Femur (tissue), 1 donor: ENCODE measurements at regions not wholly inside any gene's neighbourhood (a gene's known extent, or its start where the extent isn't known, plus 50 kb on each side); places are given as distances from the start of the nearest gene placed in this dataset.

ENCODE experiments used
- DNase-seq: peaks from one replicate; pipeline ENCODE4 v3.0.0-alpha.2; 2017

DNA sequence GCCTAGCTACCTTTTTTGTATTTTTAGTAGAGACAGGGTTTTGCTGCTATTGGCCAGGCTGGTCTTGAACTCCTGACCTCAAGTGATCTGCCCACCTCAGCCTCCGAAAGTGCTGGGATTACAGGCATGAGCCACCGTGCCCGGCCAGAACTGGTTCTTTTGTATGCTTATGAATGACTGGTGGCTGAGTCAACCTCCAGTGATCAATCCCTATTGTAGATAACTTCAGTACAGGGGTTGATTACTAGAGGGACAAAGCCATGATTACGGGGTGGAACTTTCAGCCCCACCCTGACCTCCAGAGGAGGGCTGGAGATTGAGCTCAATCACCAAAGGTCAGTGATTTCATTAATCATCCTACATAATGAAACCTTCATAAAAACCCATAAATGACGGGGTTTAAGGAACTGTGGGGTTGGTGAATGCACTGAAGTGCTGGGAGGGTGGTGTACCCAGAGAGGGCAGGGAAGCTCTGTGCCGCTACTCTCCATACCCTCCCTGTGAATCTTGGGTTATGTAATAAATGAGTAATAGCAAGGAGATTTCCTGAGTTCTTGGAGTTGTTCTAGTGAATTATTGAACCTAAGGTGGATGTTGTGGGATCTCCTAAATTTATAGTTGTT, 281.8 kb upstream of the CXCR4 start:
- DNase-seq = no peak

DNA sequence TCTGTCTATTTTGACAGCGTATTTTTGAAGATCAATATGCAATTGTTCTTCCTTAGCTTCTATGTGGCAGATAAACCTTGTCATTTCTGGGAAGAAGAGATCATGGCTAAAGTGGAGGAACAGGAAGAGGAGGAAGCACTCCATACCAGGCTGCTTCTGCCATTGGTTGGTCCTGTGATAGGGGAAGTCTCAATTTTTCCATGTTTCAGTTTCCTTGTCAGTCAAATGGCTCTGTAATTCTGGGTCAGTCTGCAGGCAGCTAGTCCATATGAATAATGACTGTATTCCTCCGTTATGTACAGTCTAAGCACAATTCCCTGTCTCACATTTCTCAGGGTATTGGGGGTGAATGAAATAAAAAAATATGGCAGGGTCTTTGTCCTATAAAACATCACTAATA, 277.6 kb upstream of the CXCR4 start:
- DNase-seq = no peak

DNA sequence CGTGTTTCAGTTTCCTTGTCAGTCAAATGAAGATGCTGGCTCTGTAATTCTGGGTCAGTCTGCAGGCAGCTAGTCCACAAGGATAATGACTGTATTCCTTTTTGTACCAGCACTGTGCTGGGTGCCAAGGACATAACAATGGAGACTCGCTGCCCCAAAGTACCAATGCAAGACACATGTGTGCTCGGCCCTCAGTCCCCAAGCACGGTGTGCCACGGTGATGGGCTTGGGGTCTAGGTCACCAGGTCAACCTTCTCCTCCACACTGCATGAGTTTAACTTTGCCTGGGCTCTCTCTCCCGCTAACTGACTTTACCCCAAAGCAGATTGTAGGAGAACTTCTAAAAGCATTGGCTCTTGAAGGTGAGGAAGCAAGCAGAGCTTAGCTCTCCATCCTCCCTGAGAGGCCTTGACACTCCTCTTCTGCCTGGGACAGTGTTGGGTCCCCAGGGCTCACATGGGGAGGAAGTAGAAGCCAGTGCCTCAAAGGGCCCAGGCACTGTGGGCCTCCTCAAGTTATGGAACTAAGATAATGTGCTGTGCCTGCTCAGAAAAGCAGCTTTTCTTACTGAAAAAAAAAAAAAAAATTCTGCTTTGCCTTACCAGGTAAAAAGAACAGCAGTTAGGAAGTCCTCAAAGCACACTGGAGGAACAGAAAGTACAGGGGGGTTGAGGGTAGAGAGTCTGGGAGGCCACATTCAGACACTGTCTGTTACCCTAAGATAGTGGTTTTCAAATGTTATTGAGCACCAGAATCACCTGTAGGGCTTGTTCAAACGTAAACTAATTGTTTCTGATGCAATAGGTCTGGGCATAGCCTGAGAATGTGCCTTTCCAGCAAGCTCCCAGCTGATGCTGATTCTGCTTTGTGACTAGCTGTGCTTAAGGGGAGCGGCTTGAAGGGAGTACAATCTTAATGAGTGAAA, 276.4 kb upstream of the CXCR4 start:
- no peak for DNase-seq

DNA sequence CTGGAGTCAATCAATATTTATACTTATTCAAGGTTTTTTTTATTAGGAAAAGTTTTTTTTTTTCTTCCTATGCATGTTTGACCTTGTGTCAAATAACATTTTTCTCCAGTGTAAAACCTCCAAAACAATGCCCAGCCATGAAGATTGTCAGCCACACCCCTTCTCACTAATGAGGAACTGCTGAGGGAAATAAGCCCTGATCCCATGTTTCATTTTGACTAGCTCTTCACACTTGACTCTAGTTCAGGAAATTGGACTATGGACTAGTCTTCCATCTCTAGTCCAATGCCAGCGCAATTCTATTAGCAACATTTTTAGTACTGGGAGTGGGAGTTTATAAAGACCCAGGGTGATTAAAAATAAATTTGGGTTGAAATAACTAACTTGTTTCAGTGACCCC, 275.6 kb upstream of the CXCR4 start:
- no peak for DNase-seq

DNA sequence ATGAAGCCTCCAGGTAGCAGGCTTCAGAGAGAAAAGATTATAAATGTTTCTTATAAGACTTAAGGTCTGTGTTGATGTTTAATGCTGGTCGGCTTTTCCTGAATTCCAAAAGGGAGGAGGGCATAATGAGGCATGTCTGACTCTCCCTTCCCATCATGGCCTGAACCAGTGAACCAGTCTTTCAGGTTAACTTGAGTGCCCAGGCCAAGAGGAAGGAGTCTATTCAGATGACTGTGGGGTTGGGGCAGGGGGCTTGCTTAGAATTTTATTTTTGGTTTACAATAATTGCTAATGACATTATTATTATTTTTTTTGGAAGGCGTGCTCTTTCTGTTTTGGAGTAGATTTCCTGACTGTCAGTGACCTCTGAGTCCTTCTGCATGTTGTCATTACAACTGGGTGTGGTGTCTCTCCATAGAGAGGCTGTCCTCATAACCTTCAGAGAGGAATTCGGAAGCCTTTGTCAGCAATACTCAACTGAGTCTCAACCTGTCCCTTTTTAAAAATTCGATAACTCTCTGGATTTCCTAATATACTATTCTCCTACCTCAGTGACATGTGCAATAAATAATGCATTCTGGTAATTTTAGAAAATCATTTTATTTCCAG, 275.1 kb upstream of the CXCR4 start:
- DNase-seq = no peak

DNA sequence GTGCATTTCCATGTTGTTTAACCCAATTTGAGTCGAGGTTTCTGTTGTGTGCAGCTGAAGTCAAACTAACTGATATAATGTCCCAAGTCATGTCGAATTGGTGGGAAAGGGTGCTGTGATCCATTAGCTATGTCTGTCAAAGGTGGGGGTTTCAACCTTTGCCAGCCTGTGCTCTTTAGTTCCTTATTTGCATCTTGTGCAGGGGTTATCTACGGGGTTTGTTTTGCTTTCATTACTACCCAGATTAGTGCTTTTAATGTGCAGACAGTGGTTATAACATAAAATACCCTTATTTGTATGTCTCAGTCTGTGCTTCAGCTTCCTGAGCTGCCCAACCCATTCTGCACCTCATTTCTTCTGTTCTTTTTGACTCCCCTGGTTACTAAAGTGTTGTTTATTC, 271.9 kb upstream of the CXCR4 start:
- no peak for DNase-seq

DNA sequence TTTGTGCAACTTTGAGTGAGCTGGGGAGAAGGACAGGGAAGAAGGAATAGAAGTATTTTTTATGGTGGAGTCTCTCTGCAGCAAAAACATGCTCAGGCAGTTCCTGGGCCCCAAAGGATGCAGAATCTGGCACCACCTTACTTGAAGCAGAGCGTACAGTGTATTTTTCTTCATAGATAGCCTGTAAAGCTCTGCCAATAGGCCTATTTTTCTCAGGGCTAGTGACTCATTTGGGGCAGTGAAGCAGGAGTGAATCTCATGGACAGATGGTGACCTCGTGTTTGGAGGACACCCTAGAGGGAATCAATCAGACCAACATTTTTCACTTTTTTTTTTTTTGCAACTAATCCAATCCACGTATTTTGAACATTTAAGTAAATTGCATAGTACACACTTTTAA, 268.1 kb upstream of the CXCR4 start:
- peak; percentile 37 for DNase-seq

DNA sequence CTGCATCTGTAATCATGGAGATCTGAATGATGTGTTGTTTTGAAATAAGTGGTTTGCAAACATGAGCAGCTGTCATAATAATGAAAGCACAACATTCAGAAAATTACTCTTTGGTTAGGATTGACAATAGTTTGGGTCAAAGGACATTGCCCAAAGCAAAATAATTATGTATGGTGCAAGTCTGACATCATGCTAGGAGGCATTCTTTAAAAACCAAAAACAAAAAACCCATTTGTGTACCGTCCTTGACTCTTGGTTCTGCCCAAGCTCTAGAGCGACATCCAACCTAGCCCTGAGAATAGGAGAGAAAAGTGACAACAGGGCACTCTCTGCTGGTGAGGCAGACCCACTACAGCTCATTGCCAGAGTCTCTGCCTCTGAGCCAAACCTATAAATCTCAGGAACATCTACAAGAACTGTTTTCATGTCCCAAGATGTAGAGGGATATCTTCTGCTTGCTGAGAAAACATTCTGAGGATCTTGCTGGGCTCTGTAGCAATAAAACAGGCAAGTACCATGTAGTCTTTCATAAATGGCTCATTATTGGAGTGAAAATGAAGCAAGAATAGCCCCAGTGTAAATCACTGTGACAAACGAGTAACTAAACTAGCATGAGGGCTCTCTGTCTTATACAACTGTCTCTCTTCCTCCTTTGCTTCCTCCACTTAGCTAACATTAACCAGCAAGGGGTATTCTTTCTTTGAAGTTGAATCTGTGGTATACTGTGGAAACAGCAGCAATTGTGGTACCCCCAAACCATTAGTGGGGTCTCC, 266.8 kb upstream of the CXCR4 start:
- no peak for DNase-seq

DNA sequence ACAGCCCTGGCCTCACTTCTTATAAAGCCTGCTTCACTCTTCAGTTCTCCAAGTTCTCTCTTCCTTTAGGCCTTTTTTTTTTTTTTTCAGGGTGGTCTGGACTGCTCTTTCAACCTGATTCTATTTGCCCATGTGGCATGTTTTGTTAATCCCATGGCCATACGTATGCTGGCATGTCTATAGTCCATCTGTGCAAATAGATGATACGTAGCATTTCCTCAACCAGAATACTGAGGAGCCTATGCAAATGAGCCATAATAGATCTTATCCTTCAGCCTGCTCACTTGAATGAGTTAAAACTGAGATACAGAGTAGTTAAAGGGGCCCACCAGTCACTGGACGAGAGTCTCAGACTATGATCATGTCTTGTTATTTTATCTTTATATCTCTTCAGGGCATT, 265.2 kb upstream of the CXCR4 start:
- no peak for DNase-seq

DNA sequence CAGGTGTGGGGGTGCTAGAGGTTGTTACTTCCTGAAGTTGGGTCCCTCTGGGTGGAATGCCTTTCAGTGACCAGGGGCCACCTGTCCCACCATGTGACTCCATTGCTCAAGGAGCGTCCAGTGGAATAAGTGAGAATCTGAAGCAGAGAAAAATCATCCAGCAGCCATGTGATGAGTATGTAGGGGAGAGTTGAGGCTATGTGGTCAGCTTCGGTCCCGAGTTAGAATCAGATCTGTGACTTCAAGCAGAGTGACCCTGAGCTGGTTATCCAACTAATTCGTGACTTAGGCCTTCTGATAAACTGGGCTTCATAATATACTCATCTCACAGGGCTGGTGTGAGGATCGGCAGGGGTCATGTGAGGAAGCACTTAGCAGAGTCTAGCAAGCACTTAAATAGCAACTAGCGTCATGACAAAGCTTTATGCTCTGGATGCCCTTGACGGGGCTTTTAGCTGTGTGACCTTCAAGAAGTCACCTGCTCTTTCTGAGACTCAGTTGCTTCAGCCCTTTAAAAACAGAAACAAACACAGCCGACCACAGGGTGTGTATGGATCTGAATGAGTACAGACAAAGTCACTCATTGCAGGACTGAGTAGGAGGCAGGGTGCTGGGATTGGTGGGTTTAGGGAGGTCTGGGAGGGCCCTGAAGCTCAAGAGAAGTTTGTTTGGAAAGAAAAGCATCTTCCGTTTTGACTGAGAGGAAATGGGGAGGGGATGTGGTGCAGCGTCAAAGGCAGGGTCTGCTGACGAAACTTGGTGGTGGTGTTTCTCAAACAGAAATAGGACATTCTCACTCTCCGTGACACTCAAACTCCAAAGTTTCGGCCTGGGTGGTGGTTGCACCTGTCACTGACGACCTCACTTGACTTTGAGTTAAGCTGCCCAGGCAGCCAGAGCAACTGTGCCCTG, 264.0 kb upstream of the CXCR4 start:
- peak; percentile 42 for DNase-seq

DNA sequence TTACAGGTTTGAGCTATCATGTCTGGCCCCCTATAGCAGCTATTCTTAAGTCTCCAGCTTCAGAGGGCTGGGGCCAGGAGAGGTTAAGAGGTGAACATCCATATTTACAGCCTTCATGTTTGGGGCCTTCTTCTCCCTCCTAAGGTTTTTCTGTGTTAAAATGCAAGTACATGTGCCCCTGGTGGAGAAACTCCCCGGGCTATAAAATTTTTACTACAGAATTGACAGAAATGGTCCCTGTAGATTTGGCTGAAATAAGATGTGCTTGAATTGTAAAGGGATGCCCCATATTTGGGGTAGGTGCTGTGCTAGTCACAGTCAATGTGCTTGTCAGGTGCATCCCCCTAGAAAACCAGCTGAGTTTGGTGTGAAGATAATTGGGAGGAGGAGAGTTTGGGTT, 263.3 kb upstream of the CXCR4 start:
- DNase-seq = no peak

DNA sequence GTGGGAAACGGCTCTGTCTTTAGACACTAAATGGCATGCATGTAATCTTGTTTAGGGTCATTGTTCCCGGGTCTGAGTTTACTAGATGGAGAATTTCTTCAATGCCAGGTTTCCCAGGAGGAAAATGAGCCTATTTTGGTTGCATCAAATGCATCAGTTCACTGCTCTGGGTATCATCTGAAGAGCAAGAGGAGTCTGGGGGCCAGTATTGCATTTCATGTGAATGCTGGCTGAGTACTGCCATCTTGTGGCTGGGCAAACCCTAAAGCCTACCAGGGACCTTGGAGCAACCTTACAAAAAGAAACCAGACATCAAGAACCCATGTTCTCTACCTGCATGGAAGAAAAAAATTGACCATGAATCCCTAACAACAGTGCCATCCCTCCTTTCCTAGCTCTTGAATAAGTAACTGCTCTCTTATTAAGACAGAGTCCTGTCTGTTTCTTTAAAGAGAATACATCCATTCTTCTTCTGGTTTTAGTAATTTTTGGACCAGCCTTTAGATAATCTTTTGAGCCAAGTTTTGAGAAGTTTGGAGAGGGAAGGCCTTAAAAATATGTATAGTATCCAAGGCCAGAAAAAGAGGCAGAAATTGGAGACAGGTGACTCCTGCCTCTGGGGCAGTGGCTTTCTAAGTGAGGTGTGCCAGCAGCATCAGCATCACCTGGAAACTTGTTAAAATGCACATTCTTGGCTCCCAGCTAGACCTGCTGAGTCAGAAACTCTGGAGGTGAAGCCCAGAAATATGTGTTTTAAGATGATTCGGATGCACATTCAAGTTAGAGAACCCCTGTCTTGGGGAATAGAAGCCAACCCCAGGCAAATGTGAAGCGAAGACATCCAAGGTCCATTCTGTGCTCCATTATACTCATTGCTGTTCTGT, 261.0 kb upstream of the CXCR4 start:
- peak; percentile 51 for DNase-seq

DNA sequence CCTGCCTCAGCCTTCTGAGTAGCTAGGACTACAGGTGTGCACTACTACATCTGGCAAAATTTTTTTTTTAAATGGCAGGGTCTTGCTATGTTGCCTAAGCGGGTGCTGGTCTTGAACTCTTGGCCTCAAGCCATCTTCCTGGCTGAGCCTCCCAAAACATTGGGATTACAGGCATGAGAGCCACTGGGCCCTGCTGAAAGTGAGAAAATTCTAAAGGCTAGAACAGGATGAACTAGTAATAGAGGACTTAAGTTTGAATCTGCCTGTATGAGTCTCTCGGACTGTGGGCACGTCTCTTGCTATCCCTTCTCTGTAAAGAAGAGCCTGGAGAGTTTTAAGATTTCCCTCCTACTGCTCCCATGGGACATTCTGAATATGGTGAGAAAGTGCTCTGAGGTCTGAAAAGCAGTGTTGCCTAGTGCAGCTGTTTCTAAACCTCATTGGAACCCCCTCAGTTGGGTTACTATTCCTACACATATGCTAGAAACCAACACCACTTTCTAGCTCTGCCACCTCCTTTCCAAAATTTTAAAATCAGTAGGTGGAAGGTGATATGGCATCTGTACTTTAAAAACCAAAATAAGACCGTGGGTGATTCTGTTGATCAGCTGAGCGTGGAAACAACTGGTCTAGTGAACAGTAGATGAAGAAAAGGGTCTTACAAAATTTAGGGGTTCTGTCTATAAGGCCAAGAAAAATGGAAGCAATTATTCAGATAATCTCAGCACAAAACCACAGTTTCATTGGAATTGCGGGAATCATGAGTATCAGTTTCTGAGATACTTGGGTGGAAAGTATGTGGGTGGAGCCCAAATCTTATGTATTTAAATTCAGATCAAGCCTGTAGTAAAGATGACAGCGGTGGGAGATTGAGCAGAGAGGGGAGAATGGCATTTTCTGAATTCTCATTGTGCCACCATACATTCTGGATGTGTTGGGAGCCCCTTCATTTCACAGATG, 259.8 kb upstream of the CXCR4 start:
- DNase-seq = no peak

DNA sequence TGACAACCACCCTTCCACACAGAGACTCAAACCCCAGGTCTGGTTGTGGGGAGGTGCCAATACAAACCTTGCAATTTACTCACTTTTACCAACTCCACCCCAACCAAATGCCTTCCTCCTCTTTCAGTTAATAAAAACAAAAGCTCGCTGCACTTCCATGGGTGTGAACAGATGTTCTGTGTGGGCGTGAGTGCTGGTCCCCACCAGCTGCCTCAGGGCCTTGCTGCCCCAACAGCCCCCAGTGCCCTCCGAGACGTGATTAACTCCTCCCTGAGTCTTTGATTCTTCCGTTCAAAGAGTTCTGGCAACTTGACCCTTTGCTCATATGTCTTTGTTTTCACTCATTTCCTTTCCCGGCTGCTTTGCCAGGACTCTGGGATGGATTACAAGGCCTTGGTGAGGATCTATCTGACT, 258.9 kb upstream of the CXCR4 start:
- DNase-seq = peak; percentile 33

DNA sequence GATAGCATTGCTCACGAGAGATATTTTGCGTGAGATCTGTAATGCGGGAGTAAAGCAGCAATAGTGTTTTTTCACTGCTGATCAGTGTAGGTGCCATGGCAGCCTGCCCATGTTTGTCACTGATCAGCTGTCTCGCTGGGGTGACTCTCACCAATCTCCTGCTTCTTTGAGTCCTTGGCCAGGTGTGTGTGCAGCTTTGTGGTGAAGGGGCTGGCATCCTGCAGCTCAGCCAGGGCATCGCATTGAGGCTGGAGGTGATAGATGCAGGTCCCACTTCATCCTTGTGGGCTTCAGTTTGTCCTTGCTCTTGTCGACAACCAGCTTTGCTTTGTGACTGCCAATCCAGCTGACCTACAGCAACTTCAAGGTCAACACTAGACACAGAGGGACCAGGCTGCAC, 258.3 kb upstream of the CXCR4 start:
- DNase-seq = no peak

DNA sequence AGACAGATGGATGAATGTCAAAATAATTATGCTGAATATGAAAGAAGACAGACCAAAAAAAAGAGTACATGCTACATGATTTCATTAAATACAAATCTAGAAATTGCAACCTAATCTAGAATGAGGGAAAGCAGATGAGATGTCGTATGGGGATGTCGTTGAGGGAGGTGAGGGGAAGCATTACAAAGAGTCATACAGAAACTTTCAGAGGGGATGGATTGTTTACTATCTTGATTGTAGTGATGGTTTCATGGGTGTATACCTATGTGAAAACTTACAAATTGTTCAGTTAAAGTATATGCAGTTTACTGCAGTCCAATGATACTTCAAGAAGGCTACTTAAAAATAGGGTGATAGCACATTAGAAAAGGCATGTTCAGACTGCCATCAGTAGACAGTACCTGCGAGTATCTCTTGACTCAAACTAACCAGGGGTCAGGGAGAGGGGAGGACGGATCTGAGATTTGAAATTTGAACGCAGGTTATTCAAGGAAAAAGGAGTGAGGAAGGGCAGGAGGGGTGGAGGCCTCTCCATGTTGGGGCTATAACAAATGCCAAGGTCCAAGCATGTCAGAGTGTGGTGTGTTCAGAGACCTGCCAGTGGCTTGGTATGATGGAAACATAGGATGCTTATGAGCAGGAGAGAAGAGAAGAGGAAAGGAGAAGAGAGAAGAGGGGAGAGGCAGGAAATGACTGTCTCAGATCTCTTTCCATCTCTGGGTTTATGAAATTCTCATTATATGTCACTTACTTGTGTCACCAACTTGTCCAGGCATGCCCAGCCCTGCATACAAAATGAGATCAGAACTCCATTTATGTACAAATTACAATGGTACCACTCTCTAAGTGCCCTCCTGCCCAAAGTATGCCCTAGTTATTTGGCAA, 257.3 kb upstream of the CXCR4 start:
- no peak for DNase-seq

DNA sequence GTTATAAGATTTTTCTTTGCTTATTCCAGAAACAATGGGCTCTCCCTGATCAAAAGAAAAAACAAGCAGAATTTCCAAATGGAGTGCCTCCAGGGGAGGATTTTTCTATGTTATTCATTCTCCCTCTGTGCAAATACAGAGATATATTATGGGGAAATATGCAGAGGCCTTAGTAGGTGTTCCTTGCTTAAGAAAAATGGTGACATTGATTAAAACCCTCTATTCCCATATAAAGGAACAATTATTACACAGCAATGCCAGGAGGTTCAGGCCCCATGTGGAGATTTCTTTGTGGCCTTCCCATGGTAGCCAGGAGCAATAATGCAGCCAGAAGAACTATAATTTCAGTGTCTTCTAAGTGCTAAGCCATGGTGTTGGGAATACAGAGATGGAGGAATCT, 255.9 kb upstream of the CXCR4 start:
- no peak for DNase-seq

DNA sequence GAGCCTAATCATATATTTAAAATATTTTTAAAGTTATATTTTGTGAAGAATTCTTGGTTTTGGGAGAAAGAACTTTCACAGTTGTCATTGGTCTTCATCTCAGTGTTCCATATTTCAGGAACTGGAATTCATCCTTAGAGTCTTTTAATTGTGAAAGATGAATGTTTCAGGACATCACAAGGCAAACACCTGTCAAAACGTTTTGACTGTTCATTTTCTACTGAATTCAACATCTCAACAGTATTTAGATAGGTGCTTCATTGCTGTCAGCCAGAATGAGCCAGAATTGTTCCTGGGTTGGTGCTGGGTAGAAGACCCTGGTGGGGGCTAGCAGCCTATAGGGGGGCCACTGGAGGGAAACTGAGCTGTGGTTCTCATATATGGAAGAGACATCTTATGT, 255.1 kb upstream of the CXCR4 start:
- no peak for DNase-seq

DNA sequence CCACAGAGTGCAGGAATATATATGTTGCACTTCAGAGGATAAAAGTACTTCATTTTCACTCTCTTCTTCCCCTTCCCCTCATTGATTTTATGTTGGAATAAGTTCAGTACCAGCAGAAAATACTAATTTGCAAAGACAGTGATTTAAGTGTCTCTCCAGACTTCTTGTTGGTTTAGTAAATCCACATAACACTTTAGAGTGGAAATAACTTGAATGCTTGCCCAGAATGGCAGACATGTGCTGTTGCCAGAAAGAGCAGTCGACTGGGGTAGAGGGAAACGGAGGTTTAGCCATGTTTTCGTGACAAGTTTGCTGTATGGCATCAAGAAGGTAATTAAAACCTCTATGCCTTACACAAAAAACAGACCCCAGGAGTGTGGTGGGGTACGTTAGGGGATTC, 246.0 kb upstream of the CXCR4 start:
- DNase-seq = no peak
